Stimulated activated CD8-positive, alpha-beta memory T cell treated with anti-CD3 and anti-CD28 coated beads, Interleukin-2, amount 100 ng/mL, for 48 hours (primary cell): ENCODE measurements at regions not wholly inside any gene's neighbourhood (a gene's known extent, or its start where the extent isn't known, plus 50 kb on each side); places are given as distances from the start of the nearest gene placed in this dataset.
"Not testable (repeated sequence)": the region's sequence is repeated elsewhere in the genome, so short reads cannot be mapped to it uniquely, and the experiment has no call there.

Source experiments
- DNase-seq, 2 donors: peaks; one replicate each; pipeline ENCODE4 v3.0.0-alpha.2; 2020; ENCODE audit warnings: low read depth in 2 of 2

- DNase-seq: no peak
Observed at GRCh38 chr2:64879745-64880144, 109.5 kb upstream of the SLC1A4 start.

- no peak for DNase-seq
Observed at GRCh38 chr2:64880193-64880951, 108.8 kb upstream of the SLC1A4 start.

- DNase-seq: no peak
Observed at GRCh38 chr2:64881037-64881492, 108.1 kb upstream of the SLC1A4 start.

GRCh38 chr2:64887565-64887964 is 101.6 kb upstream of the SLC1A4 start:
- no peak for DNase-seq

- DNase-seq: no peak
Observed at GRCh38 chr2:64888591-64889309, 100.4 kb upstream of the SLC1A4 start.

GRCh38 chr2:64889803-64890202 is 99.4 kb upstream of the SLC1A4 start:
- no peak for DNase-seq

- DNase-seq: not testable (repeated sequence)
Observed at GRCh38 chr2:64896572-64896971, 92.6 kb upstream of the SLC1A4 start.

GRCh38 chr2:64899081-64899865 is 89.9 kb upstream of the SLC1A4 start:
- no peak for DNase-seq

- not testable (repeated sequence) for DNase-seq
Observed at GRCh38 chr2:64899876-64900275, 89.3 kb upstream of the SLC1A4 start.

GRCh38 chr2:64904413-64905329 is 84.5 kb upstream of the SLC1A4 start:
- DNase-seq: no peak

GRCh38 chr2:64905338-64906024 is 83.7 kb upstream of the SLC1A4 start:
- DNase-seq: no peak

GRCh38 chr2:64906853-64907536 is 82.2 kb upstream of the SLC1A4 start:
- DNase-seq: no peak

GRCh38 chr2:64908406-64908805 is 80.8 kb upstream of the SLC1A4 start:
- no peak for DNase-seq

- no peak for DNase-seq
Observed at GRCh38 chr2:64910523-64910922, 78.7 kb upstream of the SLC1A4 start.

- no peak for DNase-seq
Observed at GRCh38 chr2:64910972-64911433, 78.2 kb upstream of the SLC1A4 start.

GRCh38 chr2:64913357-64913869 is 75.8 kb upstream of the SLC1A4 start:
- DNase-seq: no peak

GRCh38 chr2:64914247-64914646 is 75.0 kb upstream of the SLC1A4 start:
- no peak for DNase-seq

- no peak for DNase-seq
Observed at GRCh38 chr2:64914735-64915509, 74.3 kb upstream of the SLC1A4 start.

GRCh38 chr2:64915510-64915900 is 73.7 kb upstream of the SLC1A4 start:
- no peak for DNase-seq
